IMR-90 (cell line): ENCODE measurements at regions not wholly inside any gene's neighbourhood (a gene's known extent, or its start where the extent isn't known, plus 50 kb on each side); places are given as distances from the start of the nearest gene placed in this dataset.

ENCODE experiments used
- ATAC-seq: fragments of 200-7000 bp; cut with Tn5 transposase; 2 replicates; pipeline ENCODE4 v1.9.1; 2020; ENCODE audit warnings: low read depth, mild to moderate bottlenecking, moderate library complexity
- BruUV-seq: library from RNA; stranded (reverse); fragments of 400-500 nt; replicated peaks from 2 replicates; lab custom pipeline; 2021; lab: Mats Ljungman, UMichigan
- CTCF ChIA-PET: fragments of 300-600 bp; formaldehyde crosslinking; extraction: SDS; loops from one replicate; lab custom pipeline; 2021; ENCODE audit warnings: antibody characterized with exemption; lab: Yijun Ruan, JAX
- POLR2A ChIA-PET: fragments of 300-600 bp; sonication (Branson Sonifier 250); formaldehyde crosslinking; loops from one replicate; lab custom pipeline; 2022; ENCODE audit warnings: antibody characterized with exemption; ENCODE audit not compliant: unreplicated experiment; lab: Charles Lee
- DNase-seq: peaks from one replicate; pipeline ENCODE4 v3.0.0; 2013
- H2AFZ ChIP-seq: replicated peaks from 2 replicates; pipeline ENCODE3; 2013; ENCODE audit warnings: low read length, mild to moderate bottlenecking; ENCODE audit not compliant: poor library complexity
- H2AK5ac ChIP-seq: 2 replicates; pipeline ENCODE4 v1.6.1; 2013; ENCODE audit warnings: low read depth, low read length, inconsistent platforms
- H2AK9ac ChIP-seq: replicated peaks from 2 replicates; pipeline ENCODE3; 2013; ENCODE audit warnings: mild to moderate bottlenecking, low read depth, low read length, moderate library complexity; ENCODE audit not compliant: poor library complexity
- H2BK120ac ChIP-seq: 2 replicates; pipeline ENCODE4 v1.6.1; 2013; ENCODE audit warnings: low read depth, low read length, inconsistent platforms
- H2BK15ac ChIP-seq: 3 replicates; pipeline ENCODE4 v1.6.1; 2013; ENCODE audit warnings: low read depth, low read length, inconsistent platforms
- H2BK20ac ChIP-seq: 2 replicates; pipeline ENCODE4 v1.6.1; 2013; ENCODE audit warnings: low read depth, mild to moderate bottlenecking, inconsistent platforms, low read length, moderate library complexity
- H2BK5ac ChIP-seq: 2 replicates; pipeline ENCODE4 v1.6.1; 2013; ENCODE audit warnings: mild to moderate bottlenecking, low read depth, low read length, inconsistent platforms; ENCODE audit not compliant: poor library complexity, severe bottlenecking
- H3K14ac ChIP-seq: replicated peaks from 2 replicates; pipeline ENCODE4 v1.6.1; 2013; ENCODE audit warnings: low read depth, low read length, inconsistent platforms
- H3K18ac ChIP-seq: 2 replicates; pipeline ENCODE4 v1.6.1; 2013; ENCODE audit warnings: low read depth, low read length, control low read depth
- H3K23ac ChIP-seq: 2 replicates; pipeline ENCODE4 v1.6.1; 2013; ENCODE audit warnings: low read depth, low read length, inconsistent platforms
- H3K27ac ChIP-seq: 2 replicates; pipeline ENCODE4 v1.5.1; 2013; ENCODE audit warnings: mild to moderate bottlenecking, control low read depth, low read length; ENCODE audit not compliant: insufficient read depth
- H3K27me3 ChIP-seq: 2 replicates; pipeline ENCODE4 v1.6.1; 2013; ENCODE audit warnings: low read length; ENCODE audit not compliant: control insufficient read depth, insufficient read depth
- H3K36me3 ChIP-seq: 2 replicates; pipeline ENCODE4 v1.6.1; 2013; ENCODE audit warnings: low read length, mixed read lengths; ENCODE audit not compliant: control insufficient read depth, insufficient read depth
- H3K4ac ChIP-seq: 2 replicates; pipeline ENCODE4 v1.6.1; 2013; ENCODE audit warnings: low read depth, low read length, inconsistent platforms
- H3K4me1 ChIP-seq: 2 replicates; pipeline ENCODE4 v1.6.1; 2013; ENCODE audit warnings: low read length, mixed read lengths; ENCODE audit not compliant: control insufficient read depth, insufficient read depth
- H3K4me2 ChIP-seq: 2 replicates; pipeline ENCODE4 v1.6.1; 2013; ENCODE audit warnings: low read depth, mild to moderate bottlenecking, control low read depth, low read length, moderate library complexity
- H3K4me3 ChIP-seq: 2 replicates; pipeline ENCODE4 v1.5.1; 2013; ENCODE audit warnings: low read depth, mild to moderate bottlenecking, control low read depth, low read length, moderate library complexity; ENCODE audit not compliant: insufficient read depth
- H3K56ac ChIP-seq: 2 replicates; pipeline ENCODE4 v1.6.1; 2013; ENCODE audit warnings: low read length, inconsistent platforms; ENCODE audit not compliant: insufficient read depth; ENCODE audit errors: extremely low read depth
- H3K79me1 ChIP-seq, 2 experiments: 2 replicates each; pipeline ENCODE4 v1.6.1; 2013; ENCODE audit warnings: low read length in 2 of 2, inconsistent platforms in 1 of 2, low read depth in 1 of 2
- H3K9ac ChIP-seq: 2 replicates; pipeline ENCODE4 v1.6.1; 2013; ENCODE audit warnings: low read depth, low read length, control low read depth
- H3K9me1 ChIP-seq: 2 replicates; pipeline ENCODE4 v1.6.1; 2013; ENCODE audit warnings: low read length, inconsistent platforms; ENCODE audit not compliant: insufficient read depth
- H3K9me3 ChIP-seq: 2 replicates; pipeline ENCODE4 v1.6.1; 2013; ENCODE audit warnings: low read length; ENCODE audit not compliant: control insufficient read depth, insufficient read depth
- H4K20me1 ChIP-seq: 2 replicates; pipeline ENCODE4 v1.6.1; 2013; ENCODE audit warnings: low read length, inconsistent platforms; ENCODE audit not compliant: insufficient read depth
- H4K5ac ChIP-seq: 2 replicates; pipeline ENCODE4 v1.6.1; 2013; ENCODE audit warnings: mild to moderate bottlenecking, low read depth, low read length, control low read depth
- H4K8ac ChIP-seq, 2 experiments: 2 replicates each; pipeline ENCODE4 v1.6.1; 2013; ENCODE audit warnings: low read depth in 2 of 2, low read length in 2 of 2, control low read depth in 1 of 2, inconsistent platforms in 1 of 2
- H4K91ac ChIP-seq: 2 replicates; pipeline ENCODE4 v1.6.1; 2013; ENCODE audit warnings: low read depth, low read length, inconsistent platforms; ENCODE audit not compliant: insufficient read depth
- CEBPB ChIP-seq: IDR thresholded peaks from 2 replicates; pipeline ENCODE4 v1.6.1; 2012; ENCODE audit warnings: low read depth, low read length, improper control_type of control experiment
- FOS ChIP-seq: fragments of 150-350 bp; IDR thresholded peaks from 2 replicates; pipeline ENCODE4 v1.6.1; 2016; ENCODE audit warnings: low read depth, low read length
- MAFK ChIP-seq: IDR thresholded peaks from 2 replicates; pipeline ENCODE4 v1.6.1; 2012; ENCODE audit warnings: low read depth, low read length, improper control_type of control experiment
- NFE2L2 ChIP-seq: fragments of 150-350 bp; IDR thresholded peaks from 2 replicates; pipeline ENCODE4 v1.6.1; 2016; ENCODE audit warnings: low read depth, mild to moderate bottlenecking, low read length
- POLR2A ChIP-seq: IDR thresholded peaks from 2 replicates; pipeline ENCODE4 v1.6.1; 2012; ENCODE audit warnings: mild to moderate bottlenecking, low read depth, low read length
- RCOR1 ChIP-seq: IDR thresholded peaks from 2 replicates; pipeline ENCODE4 v1.6.1; 2012; ENCODE audit warnings: mild to moderate bottlenecking, low read length, improper control_type of control experiment; ENCODE audit not compliant: insufficient replicate concordance
- WGBS, 2 experiments: methylation state at CpG; one replicate each; pipeline versions ENCODE4 v1.1.5 to v1.1.7; 2013; ENCODE audit warnings: missing lambda C conversion rate in 2 of 2; ENCODE audit not compliant: insufficient read length in 1 of 2; ENCODE audit errors: extremely low coverage in 2 of 2; 5-methylcytosine and 5-hydroxymethylcytosine counted together
- dilution Hi-C: fragments of 300-500 bp; cut with HindIII; formaldehyde crosslinking; loops from one replicate; pipeline ENCODE4 v1.14.3; 2018; ENCODE audit warnings: low sequenced_read_pairs; ENCODE audit not compliant: unreplicated experiment
- in situ Hi-C: fragments of 300-500 bp; cut with MboI; formaldehyde crosslinking; loops from 3 replicates; pipeline ENCODE4 v1.14.3; 2019; ENCODE audit warnings: low sequenced_read_pairs, inconsistent platforms, mixed read lengths
- intact Hi-C: fragments of 100-400 bp; cut with micrococcal nuclease; formaldehyde crosslinking; loops from 2 replicates; pipeline ENCODE4 v1.10.0; 2022

DNA sequence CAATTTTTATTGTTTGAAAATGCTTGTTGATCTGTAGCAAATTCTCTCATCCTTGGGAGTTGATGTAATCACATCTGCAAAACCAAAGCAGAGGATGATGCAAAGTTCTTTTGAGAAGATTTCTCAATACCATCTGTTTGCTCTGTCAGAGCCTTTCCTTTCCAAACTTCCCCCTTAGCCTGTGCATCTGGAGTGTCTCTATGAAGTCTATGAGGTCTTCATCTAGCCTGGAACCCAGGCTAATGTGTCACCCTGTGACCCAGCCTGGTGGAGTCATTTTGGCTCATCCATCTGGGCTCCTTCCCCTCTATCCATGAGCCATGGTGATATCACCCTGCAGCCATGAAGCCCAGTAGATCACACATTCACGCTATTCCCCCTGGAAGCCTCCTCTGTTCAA is 123.2 kb upstream of the SLC7A14 start:
- H4K5ac ChIP-seq = peak overlapping the region; percentile 63
- H3K9me1 ChIP-seq = no peaks in the 10 kb centered on the region; the same call in none of the 2 replicates
- intact Hi-C loops = loop anchor here (1.0 kb wide), 1 partner anchor 93 kb away; no protein-coding TSS in a partner anchor
- no peaks in the 10 kb centered on the region for H3K79me1 ChIP-seq
- DNase-seq (peak; percentile 96), ATAC-seq (peak; percentile 78)
- H4K91ac ChIP-seq = peak overlapping the region; percentile 77
- peak overlapping the region; percentile 77; the same call in 1 of the 2 replicates for H2AK5ac ChIP-seq
- peak overlapping the region; percentile 90 for H3K4ac ChIP-seq
- peak overlapping the region; percentile 88 for H3K18ac ChIP-seq
- peak overlapping the region in 1 of 2 experiments; percentile 92; a peak in 2 of 4 replicates for H4K8ac ChIP-seq
- TF ChIP-seq RCOR1 = peak; percentile 17
- no peak for TF ChIP-seq POLR2A
- TF ChIP-seq NFE2L2 = peak; percentile 10; the same call in 1 of the 2 replicates
- no peak for TF ChIP-seq MAFK
- TF ChIP-seq FOS = peak; percentile 35; the same call in 1 of the 2 replicates
- peak; percentile 96 for TF ChIP-seq CEBPB
- H2BK15ac ChIP-seq = peak overlapping the region; percentile 88
- peak overlapping the region; percentile 60 for H2AFZ ChIP-seq
- no TSS peak for BruUV-seq
- H3K4me2 ChIP-seq = no peak overlapping the region
- dilution Hi-C loops = no loop called here
- H3K14ac ChIP-seq = peak overlapping the region; percentile 91
- H2BK5ac ChIP-seq = peak overlapping the region; percentile 69
- no peak overlapping the region for H3K9ac ChIP-seq
- peak overlapping the region; percentile 97 for H2BK20ac ChIP-seq
- ChIA-PET POLR2A (no interaction called here), CTCF (no interaction called here)
- peak overlapping the region; percentile 95 for H2BK120ac ChIP-seq
- peaks cover 8% of the 10 kb centered on the region for H3K9me3 ChIP-seq
- no peaks in the 10 kb centered on the region for H4K20me1 ChIP-seq
- in situ Hi-C loops = no loop called here
- peaks cover 17% of the 10 kb centered on the region for H3K4me1 ChIP-seq
- no CpG with 5 or more reads among the region's 1 CpG for WGBS, 2 experiments
- peak overlapping the region; percentile 85; the same call in 1 of the 2 replicates for H3K27ac ChIP-seq
- no peaks in the 10 kb centered on the region for H3K27me3 ChIP-seq
- no peak overlapping the region for H3K56ac ChIP-seq
- H3K23ac ChIP-seq = peak overlapping the region; percentile 82
- peak overlapping the region; percentile 75 for H2AK9ac ChIP-seq
- no peaks in the 10 kb centered on the region for H3K36me3 ChIP-seq
- H3K4me3 ChIP-seq = no peak overlapping the region
